ENCODE measurements at regions not wholly inside any gene's neighbourhood (a gene's known extent, or its start where the extent isn't known, plus 50 kb on each side); places are given as distances from the start of the nearest gene placed in this dataset.

DNA sequence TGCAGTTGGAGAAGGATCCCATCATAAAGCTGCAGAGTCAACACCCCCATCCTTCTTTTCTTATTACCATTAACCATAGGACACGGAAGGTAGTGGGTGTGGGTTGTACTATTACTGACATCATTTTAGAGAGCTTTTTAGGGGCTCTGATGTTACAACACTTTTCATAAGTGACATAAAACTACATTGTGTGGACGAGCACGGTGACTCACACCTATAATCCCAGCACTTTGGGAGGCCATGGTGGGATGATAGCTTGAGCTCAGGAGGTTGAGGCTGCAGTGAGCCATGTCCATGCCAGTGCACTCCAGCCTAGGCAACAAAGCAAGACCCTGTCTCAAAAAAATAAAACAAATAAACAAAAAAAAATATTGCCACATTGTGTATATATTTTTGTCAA is 167.1 kb downstream of the DUSP6 start:
- TF ChIP-seq, protein P1, sequence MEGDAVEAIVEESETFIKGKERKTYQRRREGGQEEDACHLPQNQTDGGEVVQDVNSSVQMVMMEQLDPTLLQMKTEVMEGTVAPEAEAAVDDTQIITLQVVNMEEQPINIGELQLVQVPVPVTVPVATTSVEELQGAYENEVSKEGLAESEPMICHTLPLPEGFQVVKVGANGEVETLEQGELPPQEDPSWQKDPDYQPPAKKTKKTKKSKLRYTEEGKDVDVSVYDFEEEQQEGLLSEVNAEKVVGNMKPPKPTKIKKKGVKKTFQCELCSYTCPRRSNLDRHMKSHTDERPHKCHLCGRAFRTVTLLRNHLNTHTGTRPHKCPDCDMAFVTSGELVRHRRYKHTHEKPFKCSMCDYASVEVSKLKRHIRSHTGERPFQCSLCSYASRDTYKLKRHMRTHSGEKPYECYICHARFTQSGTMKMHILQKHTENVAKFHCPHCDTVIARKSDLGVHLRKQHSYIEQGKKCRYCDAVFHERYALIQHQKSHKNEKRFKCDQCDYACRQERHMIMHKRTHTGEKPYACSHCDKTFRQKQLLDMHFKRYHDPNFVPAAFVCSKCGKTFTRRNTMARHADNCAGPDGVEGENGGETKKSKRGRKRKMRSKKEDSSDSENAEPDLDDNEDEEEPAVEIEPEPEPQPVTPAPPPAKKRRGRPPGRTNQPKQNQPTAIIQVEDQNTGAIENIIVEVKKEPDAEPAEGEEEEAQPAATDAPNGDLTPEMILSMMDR (IDR thresholded peaks at IDR 0.05; ENCODE audit: insufficient read depth, low read depth, low read length, missing control alignments) = no peak
- no peak for DNase-seq (ENCODE audit: low read depth)
- no peak overlapping the region for H3K4me3 ChIP-seq (ENCODE audit: low read length)

DNA sequence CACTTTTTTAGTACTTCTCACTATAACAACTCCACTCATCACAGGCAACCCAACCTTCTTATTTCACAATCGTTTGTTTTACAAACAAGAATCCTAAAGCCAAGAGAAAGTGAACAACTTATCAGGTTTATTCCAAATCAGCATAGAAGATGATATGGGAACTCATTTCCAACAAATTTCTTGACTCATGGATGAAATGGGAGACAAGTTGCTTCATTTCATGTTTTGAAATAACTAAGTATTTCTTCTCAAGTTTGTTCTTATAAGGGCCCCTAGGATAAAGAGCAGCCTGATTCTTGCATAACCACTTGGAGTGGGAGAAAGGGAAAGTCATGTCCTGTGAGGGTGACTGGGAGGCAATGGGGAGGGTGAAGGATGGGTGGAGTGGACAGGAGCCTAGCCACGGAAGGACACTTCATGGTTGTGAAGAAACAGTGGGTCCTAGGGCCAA is 168.3 kb downstream of the DUSP6 start:
- DNase-seq (ENCODE audit: low read depth) = peak; percentile 79
- no peak overlapping the region for H3K4me3 ChIP-seq (ENCODE audit: low read length)
- TF ChIP-seq, protein P1 (IDR thresholded peaks at IDR 0.05; ENCODE audit: insufficient read depth, low read depth, low read length, missing control alignments) = no peak

DNA sequence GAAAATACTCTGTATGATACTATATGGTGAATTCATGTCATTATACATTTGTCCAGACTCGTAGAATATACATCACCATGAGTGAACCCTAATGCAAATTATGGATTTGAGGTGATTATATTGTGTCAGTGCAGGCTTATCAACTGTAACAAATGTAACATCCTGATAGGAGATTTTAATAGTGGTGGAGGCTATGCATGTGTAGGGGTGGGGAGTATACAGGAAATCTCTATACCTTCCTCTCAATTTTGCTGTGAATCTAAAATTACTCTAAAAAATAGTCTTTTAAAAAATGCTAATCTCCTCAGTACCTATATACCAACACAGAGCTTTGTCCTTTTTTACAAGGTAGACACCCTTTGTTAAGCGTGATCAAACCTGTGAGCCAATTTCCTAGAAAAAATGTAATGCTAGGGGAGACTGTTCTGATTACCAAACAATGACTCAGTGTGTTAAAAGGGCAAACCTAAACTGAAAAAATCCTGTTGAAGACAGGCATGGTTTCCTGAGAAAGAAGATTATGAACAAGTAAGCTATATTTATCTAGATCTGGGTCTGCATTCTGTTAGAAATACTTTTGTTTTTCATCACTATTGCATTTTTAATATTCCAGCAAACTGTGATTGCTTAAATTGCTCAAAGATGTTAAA is 170.9 kb downstream of the DUSP6 start:
- DNase-seq (ENCODE audit: low read depth) = peak; percentile 88
- H3K4me3 ChIP-seq (ENCODE audit: low read length) = no peak overlapping the region
- TF ChIP-seq, protein P1 (IDR thresholded peaks at IDR 0.05; ENCODE audit: insufficient read depth, low read depth, low read length, missing control alignments) = no peak

DNA sequence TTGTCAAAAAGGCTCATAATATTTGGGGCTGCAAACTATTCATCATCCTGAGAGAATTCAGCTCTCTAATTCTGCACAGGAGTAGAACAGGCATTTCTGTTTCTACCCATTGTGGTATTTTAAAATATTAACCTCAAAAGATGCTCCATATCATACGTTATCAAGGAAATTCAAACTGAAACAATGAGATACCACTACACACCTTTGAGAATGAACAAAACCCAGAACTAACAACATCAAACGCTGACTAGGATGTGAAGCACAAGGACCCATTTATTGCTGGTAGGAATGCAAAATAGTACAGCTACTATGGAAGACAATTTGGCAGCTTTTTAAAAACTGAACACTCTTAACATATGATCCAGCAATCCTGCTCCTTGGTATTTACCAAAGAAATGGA is 171.8 kb downstream of the DUSP6 start:
- DNase-seq (ENCODE audit: low read depth) = no peak
- TF ChIP-seq, protein P1 (IDR thresholded peaks at IDR 0.05; ENCODE audit: insufficient read depth, low read depth, low read length, missing control alignments) = no peak
- H3K4me3 ChIP-seq (ENCODE audit: low read length) = no peak overlapping the region

DNA sequence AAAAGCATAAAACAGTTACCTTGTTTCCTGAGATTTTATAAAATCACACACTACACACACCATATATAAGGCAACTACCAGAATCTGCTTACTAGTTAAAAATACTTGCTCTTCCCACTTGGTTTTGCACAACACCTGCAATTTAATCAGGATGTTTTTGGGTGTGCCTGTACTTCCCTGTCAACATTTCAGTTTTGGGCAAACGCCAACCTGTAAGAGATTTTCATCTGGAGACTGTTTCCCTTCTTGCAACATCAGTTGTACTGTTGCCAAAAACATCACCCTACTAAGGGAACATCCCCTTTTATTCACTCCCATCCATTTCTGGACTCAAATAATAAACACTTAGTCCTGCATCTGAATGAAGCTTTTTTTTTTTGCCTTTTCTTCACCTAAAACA is 172.3 kb downstream of the DUSP6 start:
- H3K4me3 ChIP-seq (ENCODE audit: low read length) = no peak overlapping the region
- TF ChIP-seq, protein P1 (IDR thresholded peaks at IDR 0.05; ENCODE audit: insufficient read depth, low read depth, low read length, missing control alignments) = no peak
- peak; percentile 99 for DNase-seq (ENCODE audit: low read depth)

DNA sequence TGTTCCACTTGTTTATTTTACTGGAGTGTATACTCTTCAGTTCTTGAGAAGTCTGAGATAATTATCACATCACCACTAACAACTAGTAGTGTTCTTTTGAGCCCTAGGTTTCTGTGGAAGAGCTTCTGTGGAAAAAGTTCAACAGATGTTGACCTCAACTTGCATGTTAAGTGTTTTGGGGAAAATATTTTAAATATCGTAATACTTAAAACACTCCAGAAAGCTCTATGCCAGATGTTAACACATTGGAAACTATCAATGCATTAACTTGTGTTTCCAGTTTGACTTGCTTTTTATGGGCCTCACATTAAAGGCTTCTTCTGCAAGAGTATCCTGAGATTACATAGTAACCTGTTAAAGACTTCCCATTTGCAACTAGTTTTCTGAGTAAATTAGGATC is 173.1 kb downstream of the DUSP6 start:
- TF ChIP-seq, protein P1 (IDR thresholded peaks at IDR 0.05; ENCODE audit: insufficient read depth, low read depth, low read length, missing control alignments) = no peak
- H3K4me3 ChIP-seq (ENCODE audit: low read length) = no peak overlapping the region
- peak; percentile 62 for DNase-seq (ENCODE audit: low read depth)

DNA sequence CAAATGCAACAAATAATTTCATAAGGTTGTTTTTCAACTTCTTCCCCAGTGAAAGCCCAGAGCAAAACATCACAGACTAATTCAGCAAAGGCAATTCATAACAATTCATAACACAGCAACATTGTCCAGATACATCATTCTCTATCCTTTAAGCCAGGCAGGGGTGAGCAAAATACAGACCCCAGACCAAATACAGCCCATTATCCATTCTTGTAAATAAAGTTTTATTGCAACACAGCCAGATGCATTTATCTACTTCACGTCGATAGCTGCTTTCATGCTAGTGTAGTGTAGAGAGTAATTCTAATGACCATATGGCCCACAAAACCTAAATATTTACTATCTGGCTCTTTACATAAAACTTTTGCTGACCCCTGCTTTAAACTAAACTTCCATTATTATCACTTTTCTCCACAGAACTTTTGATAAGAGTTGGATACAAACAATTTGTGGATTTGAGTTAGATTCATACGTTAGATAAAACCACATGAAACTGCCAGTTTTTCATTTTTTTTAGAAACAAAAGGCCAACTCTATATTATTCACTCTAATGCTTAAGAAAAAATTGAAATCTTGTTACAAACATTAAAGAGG is 174.4 kb downstream of the DUSP6 start:
- H3K4me3 ChIP-seq (ENCODE audit: low read length) = no peak overlapping the region
- DNase-seq (ENCODE audit: low read depth) = no peak
- TF ChIP-seq, protein P1 (IDR thresholded peaks at IDR 0.05; ENCODE audit: insufficient read depth, low read depth, low read length, missing control alignments) = no peak

All from epithelial cell of esophagus (primary cell).